ENCODE measurements at regions not wholly inside any gene's neighbourhood (a gene's known extent, or its start where the extent isn't known, plus 50 kb on each side); places are given as distances from the start of the nearest gene placed in this dataset.

DNA sequence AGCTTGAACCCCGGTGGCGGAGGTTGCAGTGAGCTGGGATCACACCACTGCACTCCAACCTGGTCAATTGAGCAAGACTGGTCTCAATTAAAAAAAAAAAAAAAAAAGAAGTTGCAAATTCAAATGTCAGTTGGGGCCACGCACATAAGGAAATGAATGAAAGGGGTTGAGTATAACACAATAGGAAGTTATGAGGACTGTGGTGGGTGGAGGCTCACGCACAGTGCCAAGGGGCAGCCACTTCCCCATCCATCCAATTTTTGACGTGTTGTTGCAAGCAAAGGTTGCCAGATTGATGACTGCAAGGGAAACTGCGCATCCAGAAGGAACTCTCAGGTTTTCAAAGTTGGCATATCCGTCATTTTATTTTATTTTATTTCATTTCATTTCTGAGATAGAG is 532.2 kb downstream of the NTRK3 start:
- ChIA-PET CTCF (no interaction called here), RAD21 (ENCODE audit: low non-redundant PET in 1 of 2, low total read pairs in 2 of 2, uncharacterized antibody in 2 of 2, unreplicated experiment in 2 of 2) (no interaction called here), POLR2A (no interaction called here)
- Histone ChIP-seq H3K9me2 (ENCODE audit: insufficient read depth) (no peaks in the 10 kb centered on the region), H3K79me2 (ENCODE audit: insufficient read depth, low read length) (no peaks in the 10 kb centered on the region), H3K4me1 (ENCODE audit: control insufficient read depth in 1 of 2, insufficient read depth in 2 of 2, low read length in 2 of 2) (no peaks in the 10 kb centered on the region), H3K9ac (ENCODE audit: low read length) (no peak overlapping the region), H2AFZ (ENCODE audit: low read depth, low read length, poor library complexity, severe bottlenecking) (no peak overlapping the region), H3K9me3 (ENCODE audit: control insufficient read depth in 1 of 2, insufficient read depth in 1 of 2, low read depth in 1 of 2, low read length in 2 of 2) (peaks cover 10 to 19% of the 10 kb centered on the region in 2 experiments; a peak in 2 of 4 replicates), H3K4me3 (replicated peaks in 1 of 2; ENCODE audit: low read depth in 1 of 2, low read length in 2 of 2) (no peak overlapping the region), H3K36me3 (ENCODE audit: control insufficient read depth in 1 of 2, insufficient read depth in 2 of 2, low read length in 2 of 2) (no peaks in the 10 kb centered on the region), H3K27me3 (ENCODE audit: insufficient read depth, low read length) (no peaks in the 10 kb centered on the region), H4K20me1 (ENCODE audit: insufficient read depth) (no peaks in the 10 kb centered on the region), H3K4me2 (ENCODE audit: low read length) (no peak overlapping the region), H3K27ac (ENCODE audit: low read depth, low read length) (no peak overlapping the region)
- intact Hi-C loops (cut with micrococcal nuclease): no loop called here
- TF ChIP-seq SIN3A (IDR thresholded peaks at IDR 0.05; ENCODE audit: low read depth) (no peak), RAD21 (IDR thresholded peaks at IDR 0.05; ENCODE audit: low read depth) (no peak), CEBPB (IDR thresholded peaks at IDR 0.05; ENCODE audit: low read depth) (no peak), TCF7L2 (IDR thresholded peaks at IDR 0.05; ENCODE audit: borderline replicate concordance, extremely low read depth, insufficient read depth, insufficient read length) (no peak), POLR2AphosphoS5 (IDR thresholded peaks at IDR 0.05; ENCODE audit: low read depth, low read length) (no peak), POLR2A (IDR thresholded peaks at IDR 0.05; ENCODE audit: borderline replicate concordance, extremely low read depth, insufficient read depth, insufficient read length) (no peak), EZH2 (IDR thresholded peaks at IDR 0.05) (no peak), SRF (IDR thresholded peaks at IDR 0.05; ENCODE audit: low read depth) (no peak), EGR1 (IDR thresholded peaks at IDR 0.05; ENCODE audit: low read depth) (no peak)
- TF ChIP-seq, protein P1, sequence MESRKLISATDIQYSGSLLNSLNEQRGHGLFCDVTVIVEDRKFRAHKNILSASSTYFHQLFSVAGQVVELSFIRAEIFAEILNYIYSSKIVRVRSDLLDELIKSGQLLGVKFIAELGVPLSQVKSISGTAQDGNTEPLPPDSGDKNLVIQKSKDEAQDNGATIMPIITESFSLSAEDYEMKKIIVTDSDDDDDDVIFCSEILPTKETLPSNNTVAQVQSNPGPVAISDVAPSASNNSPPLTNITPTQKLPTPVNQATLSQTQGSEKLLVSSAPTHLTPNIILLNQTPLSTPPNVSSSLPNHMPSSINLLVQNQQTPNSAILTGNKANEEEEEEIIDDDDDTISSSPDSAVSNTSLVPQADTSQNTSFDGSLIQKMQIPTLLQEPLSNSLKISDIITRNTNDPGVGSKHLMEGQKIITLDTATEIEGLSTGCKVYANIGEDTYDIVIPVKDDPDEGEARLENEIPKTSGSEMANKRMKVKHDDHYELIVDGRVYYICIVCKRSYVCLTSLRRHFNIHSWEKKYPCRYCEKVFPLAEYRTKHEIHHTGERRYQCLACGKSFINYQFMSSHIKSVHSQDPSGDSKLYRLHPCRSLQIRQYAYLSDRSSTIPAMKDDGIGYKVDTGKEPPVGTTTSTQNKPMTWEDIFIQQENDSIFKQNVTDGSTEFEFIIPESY (IDR thresholded peaks at IDR 0.05; ENCODE audit: extremely low read depth, insufficient replicate concordance, low read length): no peak
- TF ChIP-seq, protein P2, sequence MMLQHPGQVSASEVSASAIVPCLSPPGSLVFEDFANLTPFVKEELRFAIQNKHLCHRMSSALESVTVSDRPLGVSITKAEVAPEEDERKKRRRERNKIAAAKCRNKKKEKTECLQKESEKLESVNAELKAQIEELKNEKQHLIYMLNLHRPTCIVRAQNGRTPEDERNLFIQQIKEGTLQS (IDR thresholded peaks at IDR 0.05): no peak
- no TSS peak for BruUV-seq (replicated peaks)
- no peak for ATAC-seq
- DNase-seq (ENCODE audit: low read depth, low spot score): no peak
